ENCODE measurements at regions not wholly inside any gene's neighbourhood (a gene's known extent, or its start where the extent isn't known, plus 50 kb on each side); places are given as distances from the start of the nearest gene placed in this dataset.

- DNase-seq (ENCODE audit: low spot score) = no peak
Observed at GRCh38 chr2:20110876-20111275, 59.4 kb upstream of the LAPTM4A start.

GRCh38 chr2:20110383-20110782, 59.0 kb upstream of the LAPTM4A start:
- DNase-seq (ENCODE audit: low spot score) = no peak

DNA sequence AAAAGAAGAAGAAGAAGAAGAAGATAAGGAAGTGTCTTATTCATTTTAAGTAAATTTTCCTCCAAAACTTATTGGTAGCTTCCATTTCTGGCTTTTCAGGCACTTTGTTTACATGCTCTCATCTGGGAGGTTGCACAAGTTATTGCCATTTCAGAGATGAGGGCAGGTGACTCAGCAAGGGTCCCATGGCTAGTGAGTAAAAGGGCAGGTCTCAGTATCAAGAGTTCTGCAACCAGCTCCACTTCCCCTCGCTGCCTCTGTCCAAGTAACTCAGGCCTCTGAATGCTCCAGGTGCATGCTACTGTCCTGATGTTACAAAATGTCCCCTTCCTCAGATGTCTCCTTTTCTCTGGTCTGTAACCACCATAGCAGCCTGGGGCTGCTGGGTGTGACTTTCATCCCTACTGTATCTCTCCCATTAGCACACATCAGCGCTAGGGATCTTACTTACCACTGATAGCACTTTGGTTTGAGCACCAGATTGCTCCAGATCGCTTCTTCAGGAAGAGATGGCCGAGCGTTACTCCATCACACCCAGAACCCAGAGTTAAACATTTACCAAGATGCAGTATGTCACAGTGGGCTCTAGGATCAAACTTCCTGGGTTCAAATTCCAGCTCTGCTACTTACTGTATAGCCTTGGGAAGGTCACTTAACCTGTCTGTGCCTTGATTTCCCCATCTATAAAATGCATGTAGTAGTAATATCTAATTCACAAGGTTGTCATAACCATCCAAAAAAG, 57.4 kb upstream of the LAPTM4A start:
- DNase-seq (ENCODE audit: low spot score) = no peak

DNA sequence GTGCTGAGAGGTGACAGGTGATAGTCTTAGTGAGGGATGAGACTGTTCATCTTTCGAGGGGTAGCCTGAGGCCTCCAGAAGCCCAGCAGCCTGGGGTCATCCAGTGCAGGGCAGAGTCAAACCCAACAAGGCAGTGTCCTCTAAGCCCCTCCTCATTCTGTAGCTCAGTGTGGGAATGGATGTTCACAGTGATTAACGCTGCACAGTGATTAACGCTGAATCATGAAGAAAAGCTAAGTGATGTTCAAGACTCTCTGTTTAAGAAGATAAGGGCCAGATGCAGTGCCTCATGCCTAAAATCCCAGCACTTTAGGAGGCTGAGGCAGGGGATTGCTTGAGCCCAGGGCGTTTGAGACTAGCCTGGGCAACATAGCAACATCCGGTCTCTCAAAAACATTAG, 56.3 kb upstream of the LAPTM4A start:
- no peak for DNase-seq (ENCODE audit: low spot score)

DNA sequence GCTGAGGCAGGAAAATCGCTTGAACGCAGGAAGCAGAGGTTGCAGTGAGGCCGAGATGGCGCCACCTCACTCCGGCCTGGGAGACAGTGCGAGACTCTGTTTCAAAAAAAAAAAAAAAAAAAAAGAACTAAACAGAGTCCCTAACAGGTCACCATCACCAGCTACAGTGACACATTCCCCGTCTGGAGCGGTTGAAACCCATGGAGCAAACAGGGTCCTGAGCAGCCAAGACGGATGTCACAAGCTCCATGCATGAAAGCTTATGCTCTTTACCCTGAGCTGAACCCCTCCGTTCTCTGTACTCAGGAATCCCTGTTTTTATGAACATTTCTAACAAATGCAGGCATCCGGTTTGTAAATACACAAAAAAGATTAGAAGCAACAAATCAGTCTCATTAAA, 55.9 kb upstream of the LAPTM4A start:
- DNase-seq (ENCODE audit: low spot score) = peak; percentile 18

DNA sequence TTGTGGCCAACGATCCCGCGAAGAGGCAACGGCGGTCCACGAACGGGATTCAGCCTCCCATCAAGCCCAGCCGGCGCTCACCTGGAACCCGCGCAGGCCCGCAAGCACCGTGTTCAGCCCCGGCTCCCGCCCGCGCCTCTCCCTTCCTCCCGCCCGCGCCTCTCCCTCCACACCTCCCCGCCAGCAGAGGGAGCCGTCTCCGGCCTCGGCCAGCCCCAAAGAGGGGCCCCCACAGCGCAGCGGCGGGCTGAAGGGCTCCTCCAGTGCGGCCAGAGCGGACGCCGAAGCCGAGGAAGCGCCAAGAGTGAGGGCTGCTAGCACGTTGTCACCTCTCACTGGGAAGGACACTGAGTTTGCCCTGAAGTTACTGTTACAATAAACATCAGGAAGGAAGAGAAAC, 55.3 kb upstream of the LAPTM4A start:
- peak; percentile 76 for DNase-seq (ENCODE audit: low spot score)

GRCh38 chr2:20104900-20105545, 53.6 kb upstream of the LAPTM4A start:
- no peak for DNase-seq (ENCODE audit: low spot score)

DNA sequence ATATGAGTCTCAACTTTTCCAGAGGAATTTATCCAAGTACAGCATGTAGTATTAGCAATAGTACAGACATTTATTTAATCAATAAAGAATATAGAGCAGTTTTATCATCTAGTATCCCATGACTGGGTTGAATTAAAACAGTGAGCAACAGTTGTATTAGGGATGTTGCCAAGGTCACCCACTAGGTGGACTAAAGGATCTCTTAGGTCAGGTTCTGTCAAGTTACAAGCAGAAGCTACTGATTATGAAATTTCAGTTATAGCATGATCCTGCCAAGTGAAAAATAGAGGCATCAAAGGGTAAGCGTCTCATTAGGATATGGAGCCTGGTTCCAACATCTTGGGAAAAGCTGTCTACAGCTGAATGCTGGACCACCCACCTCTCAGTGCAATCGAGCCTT, 52.1 kb upstream of the LAPTM4A start:
- DNase-seq (ENCODE audit: low spot score) = no peak
